ENCODE measurements at regions not wholly inside any gene's neighbourhood (a gene's known extent, or its start where the extent isn't known, plus 50 kb on each side); places are given as distances from the start of the nearest gene placed in this dataset.
"Not testable (repeated sequence)": the region's sequence is repeated elsewhere in the genome, so short reads cannot be mapped to it uniquely, and the experiment has no call there.

DNA sequence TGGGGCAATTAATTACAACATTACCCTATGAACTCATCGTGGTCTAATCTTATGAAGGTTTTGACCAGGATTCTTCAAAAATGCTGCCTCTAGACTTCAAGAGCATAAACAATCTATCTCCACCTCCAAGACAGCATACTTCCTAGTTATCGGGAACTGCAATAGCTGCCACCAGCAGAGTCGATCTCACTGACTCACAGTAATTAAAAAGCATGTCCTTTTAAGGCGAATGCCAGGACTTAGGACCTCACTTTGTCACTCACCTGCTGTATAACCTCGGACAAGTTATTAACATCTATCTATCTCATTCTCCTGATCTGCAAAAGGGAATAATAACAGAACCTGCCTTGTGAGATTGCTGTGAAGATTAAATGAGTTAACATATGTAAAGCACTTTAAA lies 666.0 kb upstream of the COBL start:
- FAIRE-seq (no peak), DNase-seq (ENCODE audit: insufficient read length, low spot score) (no peak)

DNA sequence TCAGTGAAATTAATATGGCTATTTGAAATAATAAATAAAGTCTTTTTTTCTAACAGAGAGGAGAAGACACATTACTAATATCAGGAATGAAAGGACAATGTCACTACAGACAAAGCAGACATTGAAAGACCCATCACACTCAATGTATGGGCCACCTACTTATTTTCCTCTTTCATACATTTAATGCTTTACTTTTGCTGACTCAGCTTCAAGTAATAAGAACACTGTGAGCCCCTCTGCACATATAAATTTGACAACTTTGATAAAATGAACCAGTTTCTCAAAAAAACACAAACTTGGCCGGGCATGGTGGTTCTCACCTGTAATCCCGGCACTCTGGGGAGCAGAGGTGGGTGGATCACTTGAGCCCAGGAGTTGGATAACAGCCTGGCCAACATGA lies 664.2 kb upstream of the COBL start:
- FAIRE-seq = no peak

DNA sequence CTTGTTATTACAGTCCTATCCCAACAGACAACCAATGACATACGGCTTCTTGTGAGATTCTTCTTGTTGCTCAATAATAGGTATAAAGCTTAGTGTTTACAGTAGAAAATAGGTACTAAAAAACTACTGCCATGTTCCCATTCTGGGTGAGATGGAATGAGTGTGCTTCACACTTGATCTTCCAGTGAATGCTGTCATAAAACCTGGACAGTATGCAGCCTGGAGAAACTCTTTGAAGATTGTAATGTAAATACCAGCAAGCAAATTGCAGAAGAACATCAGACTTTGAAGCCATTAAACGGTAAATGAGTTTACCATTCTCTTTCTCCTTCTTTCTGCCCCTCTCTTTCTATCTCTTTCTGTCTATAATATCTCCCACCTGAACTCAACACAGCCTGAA lies 663.7 kb upstream of the COBL start:
- no peak for DNase-seq (ENCODE audit: insufficient read length, low spot score)
- no peak for FAIRE-seq

More for the DNA sequence above, 664.2 kb upstream of the COBL start:
- no peak for DNase-seq (ENCODE audit: insufficient read length, low spot score)

DNA sequence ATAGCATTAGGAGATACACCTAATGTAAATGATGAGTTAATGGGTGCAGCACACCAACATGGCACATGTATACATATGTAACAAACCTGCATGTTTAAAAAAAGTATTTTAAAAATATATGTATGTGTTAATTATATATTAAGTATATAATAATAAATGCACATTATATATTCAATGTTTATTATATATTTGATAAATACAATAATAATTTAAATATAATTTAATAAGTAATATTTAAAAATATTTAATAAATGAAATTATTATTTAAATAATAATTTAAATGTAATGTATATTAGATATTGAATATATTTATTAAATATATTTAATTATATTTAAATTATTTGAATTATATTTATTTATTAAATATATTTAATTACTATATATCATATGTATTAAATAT lies 661.3 kb upstream of the COBL start:
- DNase-seq (ENCODE audit: insufficient read length, low spot score) (no peak), FAIRE-seq (no peak)

DNA sequence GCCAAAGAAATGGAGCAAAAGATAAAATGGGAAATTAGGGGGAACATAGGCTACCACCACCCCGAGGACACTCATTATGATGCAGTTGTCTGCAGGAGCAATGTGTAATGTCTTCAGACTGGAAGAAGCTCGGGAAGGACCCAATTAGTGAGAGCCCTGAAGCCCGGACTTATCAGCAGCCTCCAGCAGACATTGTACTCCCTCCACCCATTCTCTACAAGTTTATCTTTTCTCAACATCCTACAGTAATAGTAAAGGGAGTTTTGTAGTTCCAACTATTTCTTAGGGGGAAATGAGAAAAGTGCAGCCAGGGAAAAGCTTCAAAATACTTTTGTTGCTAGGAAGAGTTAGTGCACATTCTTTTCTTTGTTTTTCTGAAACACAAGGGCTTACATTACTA lies 657.3 kb upstream of the COBL start:
- no peak for FAIRE-seq

DNA sequence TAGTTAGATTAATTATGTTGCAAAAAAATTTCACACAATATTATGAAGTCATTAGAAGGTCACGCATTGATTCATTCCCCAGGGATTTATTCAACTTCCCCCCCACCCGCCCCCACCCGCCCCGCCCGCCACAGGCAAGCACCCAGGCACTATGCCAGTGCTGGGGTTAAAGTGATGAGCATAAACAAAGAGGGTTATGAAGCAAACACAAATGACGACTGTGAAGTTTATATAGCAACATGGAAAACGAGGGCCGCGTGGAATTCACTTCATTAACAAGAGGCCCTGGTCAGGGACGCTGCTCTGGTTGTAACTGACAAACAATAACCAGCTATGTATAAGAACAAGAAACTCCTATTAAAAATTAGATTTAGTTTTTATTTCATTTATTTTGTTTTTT lies 656.5 kb upstream of the COBL start:
- DNase-seq (ENCODE audit: insufficient read length, low spot score) = no peak
- no peak for FAIRE-seq

More for the DNA sequence above, 657.3 kb upstream of the COBL start:
- no peak for DNase-seq (ENCODE audit: insufficient read length, low spot score)

DNA sequence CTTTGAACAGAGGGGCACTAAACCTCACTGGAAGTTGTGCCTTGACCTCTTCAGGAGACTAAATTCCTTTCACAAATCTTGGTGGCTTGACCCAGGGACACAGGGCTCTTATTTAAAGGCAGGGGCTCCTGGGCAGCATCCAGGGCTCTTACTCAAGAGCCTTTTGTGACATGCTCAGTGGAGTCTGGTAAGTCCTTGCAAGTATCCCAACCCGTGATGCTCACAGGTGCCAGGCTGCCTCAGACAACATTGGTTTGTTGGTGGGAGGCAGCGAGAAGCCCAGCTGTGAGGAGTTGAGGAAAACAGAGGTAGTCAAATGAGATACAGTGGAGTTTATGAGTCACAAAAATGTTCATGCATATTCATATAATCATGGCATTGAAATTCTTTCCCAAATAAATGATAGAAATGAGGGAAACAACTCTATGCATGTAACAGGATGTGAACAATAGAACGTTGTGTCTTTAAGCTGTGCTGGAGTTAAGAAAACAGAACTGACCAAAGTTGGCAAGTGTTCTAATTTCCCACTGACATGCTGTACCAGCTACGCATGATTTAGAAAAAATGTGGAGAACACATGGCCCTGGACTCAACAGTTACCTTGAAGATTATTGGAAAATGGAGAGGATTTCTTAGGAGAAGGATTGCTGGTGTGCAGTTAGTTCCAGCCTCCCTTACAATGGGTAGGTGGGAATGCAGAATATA lies 654.5 kb upstream of the COBL start:
- DNase-seq (ENCODE audit: insufficient read length, low spot score) (no peak), FAIRE-seq (no peak)

DNA sequence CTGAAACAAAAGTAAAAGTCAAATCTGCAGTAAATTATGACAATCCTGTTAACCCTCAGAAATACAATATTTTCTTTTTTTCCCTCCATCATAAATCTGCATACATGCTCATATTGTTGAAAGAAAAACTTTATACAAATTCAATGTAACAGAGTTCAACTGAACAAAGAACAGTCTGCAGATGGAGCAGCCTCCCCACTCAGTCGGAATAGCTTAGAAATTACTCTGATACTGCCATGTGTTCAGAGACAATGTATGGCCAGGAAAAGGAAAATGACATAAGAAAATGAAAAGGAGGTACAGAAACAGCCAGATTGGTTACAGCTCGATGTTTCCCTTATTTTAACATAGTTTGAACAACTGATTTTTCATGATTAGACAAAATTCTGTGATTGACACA lies 651.9 kb upstream of the COBL start:
- DNase-seq (ENCODE audit: insufficient read length, low spot score) (no peak), FAIRE-seq (no peak)

DNA sequence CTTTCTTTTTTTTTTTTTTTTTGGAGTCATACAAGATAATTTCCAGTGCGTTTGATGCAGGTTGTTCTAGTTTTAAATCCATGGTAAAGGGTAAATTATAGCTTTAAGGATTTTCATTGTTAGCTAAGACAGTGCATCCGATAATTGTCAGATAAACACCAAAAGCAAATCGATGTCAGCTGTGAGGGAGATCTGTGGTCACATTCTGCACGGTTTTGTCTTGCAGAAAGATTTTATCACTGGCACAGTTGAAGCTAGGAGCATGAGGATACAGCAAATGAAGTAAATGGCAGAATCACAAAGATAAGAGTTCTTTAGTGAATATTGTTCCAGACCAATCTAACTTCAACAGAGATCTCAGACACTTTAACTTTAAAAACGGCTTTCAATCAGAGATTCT lies 648.8 kb upstream of the COBL start:
- no peak for FAIRE-seq
- no peak for DNase-seq (ENCODE audit: insufficient read length, low spot score)

DNA sequence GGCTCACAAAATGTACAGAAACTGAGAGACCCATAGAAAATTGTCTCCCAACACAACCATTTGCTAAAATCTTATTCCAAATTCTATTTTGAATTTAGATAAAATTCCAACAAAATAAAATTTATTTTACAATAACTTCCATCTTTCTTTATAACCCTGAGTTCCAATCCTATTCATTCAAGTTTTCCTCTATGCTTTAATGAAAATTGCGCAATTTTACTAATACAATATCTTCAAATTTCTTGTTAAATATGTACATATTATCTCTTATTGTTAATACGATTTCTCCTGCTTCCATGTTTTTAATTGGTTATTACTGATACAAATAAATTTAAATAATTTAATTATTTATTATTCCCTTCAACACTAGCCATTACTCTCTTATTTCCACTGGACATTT lies 645.2 kb upstream of the COBL start:
- DNase-seq (ENCODE audit: insufficient read length, low spot score) (no peak), FAIRE-seq (no peak)

DNA sequence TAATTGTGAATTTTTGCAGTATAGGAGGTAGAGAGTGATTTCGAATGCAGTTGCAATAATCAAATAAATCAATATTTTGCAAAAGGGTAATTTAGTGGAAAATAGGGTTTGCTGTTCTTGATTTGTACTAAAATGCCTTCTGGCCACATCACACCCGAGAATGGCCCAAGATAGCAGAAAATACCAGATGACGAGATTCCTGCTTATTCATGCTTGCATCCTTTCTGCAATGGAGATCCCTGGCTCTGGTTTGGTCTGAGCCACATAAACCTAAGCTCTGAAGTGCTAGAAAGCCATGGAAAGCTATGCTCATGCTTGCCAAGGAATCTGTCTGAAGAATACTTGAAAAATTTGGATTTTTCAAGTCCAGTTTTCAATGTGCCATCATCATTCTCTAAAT lies 634.2 kb upstream of the COBL start:
- FAIRE-seq (no peak), DNase-seq (ENCODE audit: insufficient read length, low spot score) (no peak)

DNA sequence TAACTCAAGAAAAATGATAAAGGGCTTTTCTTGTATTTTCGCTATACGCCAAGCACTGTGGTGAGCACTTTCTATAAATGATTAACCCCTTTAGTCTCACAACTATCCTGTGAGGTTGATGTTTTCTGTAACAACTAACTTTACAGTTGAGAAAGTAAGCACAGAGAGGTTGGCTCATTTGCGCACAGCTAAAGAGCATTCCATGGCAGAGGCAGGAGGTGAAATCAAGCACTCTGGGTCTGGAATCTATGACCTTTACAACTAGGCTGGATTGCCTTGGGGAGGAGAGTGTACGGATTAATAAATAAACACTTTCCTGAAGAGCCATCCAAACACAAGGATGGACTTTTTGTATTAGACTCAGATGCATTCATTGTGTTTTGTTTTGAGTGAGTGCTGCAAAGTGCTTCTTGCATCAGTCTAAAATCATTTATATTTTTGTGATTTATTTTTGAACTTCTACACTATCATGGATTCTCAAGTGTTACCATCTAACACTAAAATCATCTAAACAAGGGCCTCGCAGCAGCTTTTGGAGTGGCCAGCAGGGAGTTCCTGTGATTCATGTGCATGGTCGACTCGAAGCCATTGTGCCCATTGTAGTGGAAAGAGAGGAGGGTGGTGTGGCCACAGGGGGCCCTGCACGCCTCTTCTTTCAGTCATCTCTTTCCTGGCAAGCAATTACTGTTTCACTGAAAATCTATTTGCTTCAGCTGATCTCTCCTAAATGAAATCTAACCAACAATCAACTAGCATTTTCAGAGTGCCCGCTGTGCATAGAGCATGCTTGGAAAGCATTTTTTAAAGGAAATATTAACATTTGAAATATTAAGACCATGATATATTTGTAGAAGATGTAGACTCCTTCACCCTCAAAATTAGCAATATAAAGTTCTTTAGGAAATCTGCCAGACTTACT lies 633.4 kb upstream of the COBL start:
- DNase-seq (ENCODE audit: insufficient read length, low spot score) (no peak), FAIRE-seq (no peak)

DNA sequence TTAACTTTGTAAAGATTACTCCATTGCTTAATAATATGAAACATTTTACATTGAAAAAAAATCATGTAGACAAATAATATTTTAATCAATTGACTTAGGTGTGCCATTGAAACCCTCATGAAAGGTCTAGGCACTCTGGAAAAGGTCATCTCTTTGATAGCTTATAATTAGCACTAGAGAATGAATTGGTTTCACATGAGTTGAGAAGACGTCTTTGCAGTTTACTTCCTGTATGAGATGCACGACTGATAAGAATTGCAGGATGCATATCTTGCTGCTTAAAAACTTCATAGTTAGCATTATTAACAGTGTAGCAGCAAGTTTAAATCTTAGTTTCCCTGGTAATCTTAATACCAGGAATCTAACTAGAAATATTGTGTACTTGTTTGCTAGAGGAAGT lies 614.2 kb upstream of the COBL start:
- FAIRE-seq = no peak

DNA sequence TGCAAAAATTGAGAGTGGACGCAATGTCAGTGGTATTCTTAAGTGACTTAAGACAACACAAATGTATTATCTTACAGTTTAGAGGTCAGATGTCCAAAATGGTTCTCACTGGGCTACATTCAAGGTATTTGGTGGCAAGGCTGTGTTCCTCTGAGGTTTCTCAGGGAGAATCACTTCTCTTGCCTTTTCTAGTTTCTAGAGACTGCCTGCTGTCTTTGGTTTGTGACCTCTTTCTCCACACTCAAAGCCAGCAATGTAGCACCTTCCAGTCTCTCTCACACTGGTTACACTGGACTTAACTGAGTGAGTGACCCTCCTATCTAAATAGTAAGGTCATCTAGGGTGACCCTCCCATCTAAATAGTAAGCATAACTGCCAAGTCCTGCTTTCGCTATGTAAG lies 613.2 kb upstream of the COBL start:
- FAIRE-seq (no peak), DNase-seq (ENCODE audit: insufficient read length, low spot score) (no peak)

More for the DNA sequence above, 614.2 kb upstream of the COBL start:
- no peak for DNase-seq (ENCODE audit: insufficient read length, low spot score)

DNA sequence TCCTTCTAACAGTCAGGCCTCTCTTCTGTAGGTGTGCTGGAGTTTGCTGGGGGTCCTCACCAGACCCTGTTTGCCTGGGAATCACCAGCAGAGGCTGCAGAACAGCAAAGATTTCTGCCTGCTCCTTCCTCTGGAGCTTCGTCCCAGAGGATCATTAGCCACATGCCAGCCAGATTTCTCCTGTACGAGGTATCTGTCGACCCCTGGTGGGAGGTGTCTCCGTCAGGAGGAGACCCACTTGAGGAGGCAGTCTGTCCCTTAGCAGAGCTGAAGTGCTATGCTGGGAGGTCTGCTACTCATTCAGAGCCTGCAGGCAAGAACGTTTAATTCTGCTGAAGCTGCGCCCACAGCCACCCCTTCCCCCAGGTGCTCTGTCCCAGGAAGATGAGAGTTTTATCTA lies 611.1 kb upstream of the COBL start:
- FAIRE-seq (no peak), DNase-seq (ENCODE audit: insufficient read length, low spot score) (no peak)

DNA sequence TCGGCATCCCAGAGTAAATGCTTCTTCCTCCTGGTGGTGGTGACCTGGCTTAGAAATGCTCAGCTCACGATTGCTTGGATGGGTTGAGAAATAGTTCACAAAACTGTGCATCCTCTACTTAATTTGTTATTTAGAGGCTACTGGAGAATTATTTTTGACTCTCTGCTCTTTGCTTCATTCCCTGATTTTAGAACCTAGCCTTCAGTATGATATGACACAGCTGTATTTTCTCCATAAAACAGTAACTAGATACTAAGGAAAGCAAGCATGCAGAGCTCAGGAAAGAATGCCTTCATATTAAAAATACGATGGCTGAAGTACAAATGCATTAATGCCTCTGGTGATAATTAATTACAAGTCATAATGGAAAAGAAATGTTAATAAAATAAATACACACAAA lies 602.0 kb upstream of the COBL start:
- no peak for DNase-seq (ENCODE audit: insufficient read length, low spot score)
- FAIRE-seq = no peak

DNA sequence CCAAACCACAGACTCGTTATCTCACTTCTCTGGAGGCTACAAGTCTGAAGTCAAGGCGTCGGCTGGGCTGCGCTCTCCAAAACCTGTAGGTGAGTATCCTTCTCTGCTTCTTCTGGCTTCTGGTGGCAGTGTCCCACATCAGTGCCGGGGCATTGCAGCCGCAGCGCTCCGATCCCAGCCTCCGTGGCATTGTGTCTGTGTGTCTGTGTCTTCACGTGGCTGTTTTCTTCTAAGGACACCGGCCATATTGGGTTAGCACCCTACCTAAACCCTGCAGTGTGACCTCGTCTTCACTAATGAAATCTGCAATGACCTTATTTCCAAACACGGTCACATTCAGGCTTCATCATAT lies 584.9 kb upstream of the COBL start:
- FAIRE-seq = no peak
- no peak for DNase-seq (ENCODE audit: insufficient read length, low spot score)

DNA sequence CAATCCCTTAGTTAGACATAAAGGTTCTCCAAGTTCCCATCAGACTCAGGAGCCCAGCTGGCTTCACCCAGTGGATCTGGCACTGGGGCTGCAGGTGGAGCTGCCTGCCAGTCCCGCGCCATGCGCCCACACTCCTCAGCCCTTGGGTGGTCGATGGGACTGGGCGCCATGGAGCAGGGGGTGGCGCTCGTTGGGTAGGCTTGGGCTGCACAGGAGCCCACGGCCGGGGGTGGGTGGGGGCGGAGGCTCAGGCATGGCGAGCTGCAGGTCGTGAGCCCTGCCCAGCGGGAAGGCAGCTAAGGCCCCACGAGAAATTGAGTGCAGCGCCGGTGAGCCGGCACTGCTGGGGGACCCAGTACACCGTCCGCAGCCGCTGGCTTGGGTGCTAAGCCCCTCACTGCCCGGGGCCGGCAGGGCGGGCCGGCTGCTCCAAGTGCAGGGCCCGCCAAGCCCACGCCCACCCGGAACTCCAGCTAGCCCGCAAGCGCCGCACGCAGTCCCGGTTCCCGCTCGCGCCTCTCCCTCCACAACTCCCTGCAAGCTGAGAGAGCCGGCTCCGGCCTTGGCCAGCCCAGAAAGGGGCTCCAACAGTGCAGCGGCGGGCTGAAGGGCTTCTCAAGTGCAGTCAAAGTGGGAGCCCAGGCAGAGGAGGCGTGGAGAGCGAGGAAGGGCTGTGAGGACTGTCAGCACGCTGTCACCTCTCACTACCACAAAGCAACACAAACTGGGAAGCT lies 584.3 kb upstream of the COBL start:
- FAIRE-seq; DNase-seq (ENCODE audit: insufficient read length, low spot score): not testable (repeated sequence)

DNA sequence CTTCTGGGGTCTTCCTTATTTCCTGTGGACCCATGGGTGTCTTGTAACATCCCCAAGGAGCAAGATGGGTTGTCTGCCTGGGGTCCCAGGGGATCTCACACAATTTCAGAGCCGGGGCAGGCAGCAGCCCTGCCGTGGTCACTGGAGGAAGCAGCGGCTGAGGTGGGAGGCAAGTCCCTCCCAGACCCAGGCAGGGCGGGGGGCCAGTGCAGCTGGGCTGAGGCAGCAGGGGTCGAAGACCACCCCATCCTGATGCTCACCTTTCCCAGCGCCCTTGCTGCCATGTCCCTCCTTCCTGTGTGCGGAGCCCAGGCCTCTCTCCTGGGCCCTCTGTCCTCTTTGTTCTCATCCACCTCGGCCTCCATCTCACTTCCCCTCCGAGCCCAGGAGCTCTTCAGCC lies 583.0 kb upstream of the COBL start:
- FAIRE-seq (no peak), DNase-seq (ENCODE audit: insufficient read length, low spot score) (no peak)

DNA sequence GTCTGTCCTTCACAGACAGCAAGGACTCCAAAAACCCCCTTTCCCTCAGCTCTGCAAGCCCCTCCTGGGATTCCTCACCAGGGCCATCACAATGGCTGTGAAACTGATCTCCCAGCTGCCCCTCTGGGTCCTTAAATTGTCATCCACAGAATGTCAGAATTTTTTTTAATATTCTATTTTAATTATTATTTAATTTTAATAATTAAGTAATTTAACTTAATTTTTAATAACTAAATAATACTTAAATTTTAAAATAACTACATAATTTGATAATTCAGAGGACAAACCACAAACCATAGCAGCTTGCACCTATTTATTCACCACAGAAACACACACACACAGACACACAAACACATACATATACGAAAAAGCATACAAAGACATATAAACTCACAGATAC lies 565.8 kb upstream of the COBL start:
- no peak for FAIRE-seq

DNA sequence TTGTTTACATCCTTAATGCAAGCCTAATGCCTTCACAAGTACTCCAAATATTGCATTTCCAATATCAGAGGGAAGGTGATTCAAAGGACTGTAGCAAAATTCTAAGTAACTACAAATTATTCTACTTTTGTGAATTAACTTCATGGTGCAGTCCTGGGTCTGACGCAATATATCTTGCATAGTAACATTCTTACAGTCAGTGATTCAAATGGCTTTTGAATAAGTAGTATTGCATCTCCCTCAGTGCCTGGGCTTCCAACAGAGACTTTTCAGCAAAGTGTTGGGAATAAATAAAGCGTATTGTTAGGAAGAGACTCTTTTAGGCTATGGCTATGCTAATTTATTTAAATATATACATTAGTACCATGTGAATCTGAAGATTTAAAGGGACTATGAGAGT lies 564.7 kb upstream of the COBL start:
- DNase-seq (ENCODE audit: insufficient read length, low spot score) (no peak), FAIRE-seq (no peak)

More for the DNA sequence above, 565.8 kb upstream of the COBL start:
- DNase-seq (ENCODE audit: insufficient read length, low spot score) = no peak

DNA sequence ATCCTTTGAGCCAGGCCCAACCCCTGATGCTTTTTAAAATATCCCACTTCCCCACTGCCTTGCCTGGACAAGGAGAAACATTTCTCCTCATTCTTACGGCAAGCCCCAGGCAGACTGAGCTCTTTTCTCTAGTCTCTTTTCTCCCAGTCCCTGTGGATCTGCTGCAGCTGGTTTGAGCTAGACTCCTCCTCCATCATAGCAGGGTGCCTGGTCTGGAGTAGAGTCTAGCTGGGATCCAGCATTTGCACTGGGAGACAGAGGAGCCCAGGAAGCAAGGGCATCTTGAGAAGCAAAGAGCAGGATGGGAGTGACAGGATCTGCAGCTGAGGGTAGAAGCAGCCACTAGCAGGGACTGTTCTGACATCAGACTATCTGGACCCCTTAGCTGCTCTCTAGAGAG lies 562.3 kb upstream of the COBL start:
- FAIRE-seq (no peak), DNase-seq (ENCODE audit: insufficient read length, low spot score) (no peak)
